Activated CD4-positive, alpha-beta T cell treated with anti-CD3 and anti-CD28 coated beads for 36 hours (primary cell): ENCODE measurements at regions not wholly inside any gene's neighbourhood (a gene's known extent, or its start where the extent isn't known, plus 50 kb on each side); places are given as distances from the start of the nearest gene placed in this dataset.
"Not testable (repeated sequence)": the region's sequence is repeated elsewhere in the genome, so short reads cannot be mapped to it uniquely, and the experiment has no call there.

Experiments
- ATAC-seq: fragments of 200-7000 bp; cut with Tn5 transposase; one replicate; pipeline ENCODE4 v1.10.0; 2021; ENCODE audit warnings: mild to moderate bottlenecking, moderate library complexity
- CTCF ChIA-PET: fragments of 350-600 bp; sonication (Branson Sonifier 250); formaldehyde crosslinking; loops from one replicate; lab custom pipeline; 2021; ENCODE audit warnings: antibody characterized with exemption; lab: Charles Lee
- POLR2A ChIA-PET: fragments of 350-600 bp; sonication (Branson Sonifier 250); formaldehyde crosslinking; loops from one replicate; lab custom pipeline; 2021; ENCODE audit warnings: antibody characterized with exemption, inconsistent platforms; lab: Charles Lee
- DNase-seq: peaks from one replicate; pipeline ENCODE4 v3.0.0-alpha.2; 2020
- H3K27ac Mint-ChIP-seq: one replicate; pipeline ENCODE4 v1.8.0; 2021; ENCODE audit warnings: mixed read lengths
- H3K27me3 Mint-ChIP-seq: one replicate; pipeline ENCODE4 v1.8.0; 2021; ENCODE audit warnings: mixed read lengths
- H3K36me3 Mint-ChIP-seq: one replicate; pipeline ENCODE4 v1.8.0; 2021; ENCODE audit warnings: low read depth, mixed read lengths
- H3K4me1 Mint-ChIP-seq: one replicate; pipeline ENCODE4 v1.8.0; 2021; ENCODE audit warnings: mixed read lengths
- H3K4me3 Mint-ChIP-seq: one replicate; pipeline ENCODE4 v1.8.0; 2021; ENCODE audit warnings: mild to moderate bottlenecking, moderate library complexity, mixed read lengths
- H3K9me3 Mint-ChIP-seq: one replicate; pipeline ENCODE4 v1.8.0; 2021; ENCODE audit warnings: low read depth, mixed read lengths
- intact Hi-C, 2 experiments: fragments of 100-400 bp; cut with DNase I in 1 of 2; cut with micrococcal nuclease in 1 of 2; formaldehyde crosslinking; loops; one replicate each; pipeline versions ENCODE4 v1.14.2 to v1.15.1; 2022 to 2024; cut with DNase I, micrococcal nuclease

- POLR2A ChIA-PET: no interaction called here
- DNase-seq: no peak
- Mint-ChIP-seq H3K4me3 (no peak overlapping the region), H3K4me1 (no peaks in the 10 kb centered on the region), H3K36me3 (no peaks in the 10 kb centered on the region), H3K9me3 (peaks cover 4% of the 10 kb centered on the region), H3K27me3 (peaks cover 7% of the 10 kb centered on the region), H3K27ac (no peak overlapping the region)
- ATAC-seq: no peak
- intact Hi-C loops: no loop called here
- CTCF ChIA-PET: no interaction called here
Measured at GRCh38 chr16:77488652-77489051, 53.8 kb upstream of the ADAMTS18 start.

DNA sequence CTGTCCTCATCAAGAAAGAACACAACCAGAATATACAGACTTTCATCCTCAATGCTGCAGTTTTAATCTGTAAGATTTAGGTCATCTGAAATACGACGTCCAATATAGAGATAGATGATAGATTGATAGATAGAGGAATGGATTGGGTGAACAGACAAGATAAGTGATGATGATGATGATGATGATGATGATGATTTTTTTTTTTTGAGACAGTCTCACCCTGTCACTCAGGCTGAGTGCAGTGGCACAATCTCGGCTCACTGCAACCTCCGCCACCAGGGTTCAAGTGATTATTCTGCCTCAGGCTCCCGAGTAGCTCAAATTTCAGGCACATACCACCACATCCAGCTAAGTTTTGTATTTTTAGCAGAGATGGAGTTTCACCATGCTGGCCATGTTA is 56.3 kb upstream of the ADAMTS18 start:
- peaks cover 2% of the 10 kb centered on the region for H3K27me3 Mint-ChIP-seq
- no peak overlapping the region for H3K4me3 Mint-ChIP-seq
- H3K4me1 Mint-ChIP-seq: no peaks in the 10 kb centered on the region
- peaks cover 4% of the 10 kb centered on the region for H3K9me3 Mint-ChIP-seq
- no peak for DNase-seq
- H3K27ac Mint-ChIP-seq: no peak overlapping the region
- ATAC-seq: no peak
- intact Hi-C loops: no loop called here
- CTCF ChIA-PET: no interaction called here
- POLR2A ChIA-PET: no interaction called here
- no peaks in the 10 kb centered on the region for H3K36me3 Mint-ChIP-seq

DNA sequence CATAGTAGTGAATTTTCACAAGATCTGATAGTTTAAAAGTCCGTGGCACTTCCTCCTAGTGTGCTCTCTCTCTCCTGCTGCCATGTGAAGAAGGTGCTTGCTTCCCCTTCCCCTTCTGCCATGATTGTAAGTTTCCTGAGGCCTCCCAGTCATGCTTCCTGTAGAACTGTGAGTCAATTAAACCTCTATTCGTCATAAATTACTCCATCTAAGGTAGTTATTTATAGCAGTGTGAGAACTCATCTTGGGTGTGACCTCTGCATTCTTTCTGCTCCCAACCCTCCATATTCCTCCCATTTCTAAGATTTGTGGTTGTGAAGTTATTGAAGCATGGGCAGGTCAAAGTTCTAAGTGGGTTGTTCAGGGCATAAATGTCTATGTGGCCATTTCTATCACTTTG is 62.1 kb upstream of the ADAMTS18 start:
- peaks cover 9% of the 10 kb centered on the region for H3K27me3 Mint-ChIP-seq
- intact Hi-C loops: no loop called here
- DNase-seq: no peak
- no peaks in the 10 kb centered on the region for H3K4me1 Mint-ChIP-seq
- no peaks in the 10 kb centered on the region for H3K36me3 Mint-ChIP-seq
- CTCF ChIA-PET: no interaction called here
- no peak overlapping the region for H3K4me3 Mint-ChIP-seq
- ATAC-seq: no peak
- H3K27ac Mint-ChIP-seq: no peak overlapping the region
- POLR2A ChIA-PET: no interaction called here
- H3K9me3 Mint-ChIP-seq: peaks cover 4% of the 10 kb centered on the region

- H3K27ac Mint-ChIP-seq: no peak overlapping the region
- H3K27me3 Mint-ChIP-seq: peaks cover 9% of the 10 kb centered on the region
- peaks cover 4% of the 10 kb centered on the region for H3K9me3 Mint-ChIP-seq
- no peaks in the 10 kb centered on the region for H3K4me1 Mint-ChIP-seq
- intact Hi-C loops: no loop called here
- no peaks in the 10 kb centered on the region for H3K36me3 Mint-ChIP-seq
- ATAC-seq: no peak
- POLR2A ChIA-PET: interaction anchor here (0.6 kb wide), 1 partner anchor 71 kb away, joined by 3 read pairs; no protein-coding TSS in a partner anchor
- CTCF ChIA-PET: no interaction called here
- no peak overlapping the region for H3K4me3 Mint-ChIP-seq
- no peak for DNase-seq
Measured at GRCh38 chr16:77499373-77500285, 64.8 kb upstream of the ADAMTS18 start.

- no peak for ATAC-seq
- Mint-ChIP-seq H3K9me3 (peaks cover 4% of the 10 kb centered on the region), H3K4me1 (no peaks in the 10 kb centered on the region), H3K36me3 (no peaks in the 10 kb centered on the region), H3K27ac (no peak overlapping the region), H3K4me3 (no peak overlapping the region), H3K27me3 (peaks cover 9% of the 10 kb centered on the region)
- no peak for DNase-seq
- ChIA-PET POLR2A (no interaction called here), CTCF (no interaction called here)
- intact Hi-C loops: no loop called here
Measured at GRCh38 chr16:77500286-77500598, 65.4 kb upstream of the ADAMTS18 start.

GRCh38 chr16:77500934-77501664 is 66.3 kb upstream of the ADAMTS18 start:
- intact Hi-C loops: no loop called here
- Mint-ChIP-seq H3K9me3 (peaks cover 4% of the 10 kb centered on the region), H3K27me3 (peaks cover 9% of the 10 kb centered on the region), H3K4me1 (no peaks in the 10 kb centered on the region), H3K27ac (no peak overlapping the region), H3K4me3 (no peak overlapping the region), H3K36me3 (no peaks in the 10 kb centered on the region)
- ChIA-PET CTCF (no interaction called here), POLR2A (no interaction called here)
- no peak for DNase-seq
- ATAC-seq: no peak

- H3K9me3 Mint-ChIP-seq: no peaks in the 10 kb centered on the region
- intact Hi-C loops: no loop called here
- CTCF ChIA-PET: interaction anchor here (0.9 kb wide), 1 partner anchor 10 kb away, joined by 3 read pairs; no protein-coding TSS in a partner anchor
- no peak for ATAC-seq
- H3K4me1 Mint-ChIP-seq: no peaks in the 10 kb centered on the region
- no peak for DNase-seq
- H3K4me3 Mint-ChIP-seq: no peak overlapping the region
- H3K27me3 Mint-ChIP-seq: peaks cover 7% of the 10 kb centered on the region
- no peaks in the 10 kb centered on the region for H3K36me3 Mint-ChIP-seq
- no peak overlapping the region for H3K27ac Mint-ChIP-seq
- POLR2A ChIA-PET: no interaction called here
Measured at GRCh38 chr16:77502448-77502847, 67.6 kb upstream of the ADAMTS18 start.

- intact Hi-C loops, CTCF ChIA-PET, POLR2A ChIA-PET, H3K27ac Mint-ChIP-seq, DNase-seq, H3K4me3 Mint-ChIP-seq, H3K4me1 Mint-ChIP-seq, H3K9me3 Mint-ChIP-seq, H3K36me3 Mint-ChIP-seq, ATAC-seq, H3K27me3 Mint-ChIP-seq: not testable (repeated sequence)
Measured at GRCh38 chr16:77506492-77506891, 71.7 kb upstream of the ADAMTS18 start.

DNA sequence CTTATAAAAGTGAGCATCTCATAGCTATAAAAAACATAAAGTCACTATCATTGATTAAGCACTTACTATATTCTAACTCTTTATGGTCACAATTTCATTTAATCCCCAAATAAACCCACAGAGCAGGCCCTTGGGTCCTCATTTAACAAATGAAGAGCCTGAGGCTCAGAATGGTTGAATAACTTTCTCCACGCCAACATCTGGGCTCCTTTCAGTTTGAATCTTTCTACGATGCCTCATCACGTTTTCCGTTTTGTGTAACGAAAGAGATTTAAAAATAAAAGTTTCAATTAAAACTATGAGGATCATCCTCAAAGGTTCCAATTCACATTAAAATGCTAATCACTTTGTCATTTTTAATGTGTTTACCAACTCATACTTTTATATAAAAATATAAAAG is 74.2 kb upstream of the ADAMTS18 start:
- Mint-ChIP-seq H3K4me3 (no peak overlapping the region), H3K4me1 (no peaks in the 10 kb centered on the region), H3K9me3 (no peaks in the 10 kb centered on the region), H3K36me3 (no peaks in the 10 kb centered on the region), H3K27ac (no peak overlapping the region), H3K27me3 (peaks cover 13% of the 10 kb centered on the region)
- ATAC-seq: no peak
- intact Hi-C loops: no loop called here
- no peak for DNase-seq
- POLR2A ChIA-PET: no interaction called here
- CTCF ChIA-PET: no interaction called here

DNA sequence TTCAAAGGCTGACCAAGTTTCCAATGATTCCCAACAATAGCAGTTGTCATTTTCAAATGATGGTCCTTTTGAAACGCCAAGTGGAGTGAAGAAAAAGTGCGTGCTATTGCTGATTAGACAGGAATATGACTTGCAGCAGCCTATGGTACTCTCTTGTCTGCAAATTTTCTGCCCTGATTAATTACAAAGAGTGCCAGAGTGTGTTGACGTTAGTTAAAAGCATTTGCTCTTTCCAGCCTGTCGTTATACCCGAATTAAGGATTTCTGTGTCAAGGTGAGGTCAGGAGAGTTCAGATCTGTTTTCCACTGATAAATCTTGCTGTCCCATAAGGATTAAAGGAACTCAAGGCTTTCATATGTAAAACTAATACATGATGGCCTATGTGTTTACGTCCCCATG is 75.0 kb upstream of the ADAMTS18 start:
- no peak for ATAC-seq
- intact Hi-C loops: no loop called here
- peaks cover 13% of the 10 kb centered on the region for H3K27me3 Mint-ChIP-seq
- no peaks in the 10 kb centered on the region for H3K4me1 Mint-ChIP-seq
- H3K4me3 Mint-ChIP-seq: no peak overlapping the region
- ChIA-PET POLR2A (no interaction called here), CTCF (no interaction called here)
- no peaks in the 10 kb centered on the region for H3K9me3 Mint-ChIP-seq
- no peak overlapping the region for H3K27ac Mint-ChIP-seq
- H3K36me3 Mint-ChIP-seq: no peaks in the 10 kb centered on the region
- no peak for DNase-seq

- no peak overlapping the region for H3K27ac Mint-ChIP-seq
- no peak for ATAC-seq
- no peaks in the 10 kb centered on the region for H3K9me3 Mint-ChIP-seq
- intact Hi-C loops: no loop called here
- peaks cover 13% of the 10 kb centered on the region for H3K27me3 Mint-ChIP-seq
- POLR2A ChIA-PET: no interaction called here
- H3K4me3 Mint-ChIP-seq: no peak overlapping the region
- no peak for DNase-seq
- no peaks in the 10 kb centered on the region for H3K36me3 Mint-ChIP-seq
- CTCF ChIA-PET: no interaction called here
- no peaks in the 10 kb centered on the region for H3K4me1 Mint-ChIP-seq
Measured at GRCh38 chr16:77511053-77511452, 76.2 kb upstream of the ADAMTS18 start.
